ENCODE measurements at regions not wholly inside any gene's neighbourhood (a gene's known extent, or its start where the extent isn't known, plus 50 kb on each side); places are given as distances from the start of the nearest gene placed in this dataset.

- H4K20me1 ChIP-seq (ENCODE audit: insufficient read depth, poor library complexity, severe bottlenecking), result no peaks in the 10 kb centered on the region
- no peak overlapping the region for H3K4me3 ChIP-seq
- no peaks in the 10 kb centered on the region for H3K27me3 ChIP-seq
- no peak overlapping the region for H3K27ac ChIP-seq
- TF ChIP-seq CTCF (IDR thresholded peaks at IDR 0.05; ENCODE audit: poor library complexity) (no peak), EZH2 (IDR thresholded peaks at IDR 0.05; ENCODE audit: borderline replicate concordance) (no peak)
- no peaks in the 10 kb centered on the region for H3K36me3 ChIP-seq (replicated peaks; ENCODE audit: insufficient read depth, low read depth)
- 86% methylated on average over 1 of the region's 1 CpG for WGBS (ENCODE audit: low lambda C conversion rate, missing lambda C conversion rate)
- no peak for DNase-seq (ENCODE audit: low spot score)
- H3K9me3 ChIP-seq (ENCODE audit: low read depth), result no peaks in the 10 kb centered on the region
- no peaks in the 10 kb centered on the region for H3K9me2 ChIP-seq (replicated peaks; ENCODE audit: insufficient read depth)
- no peak overlapping the region for H2AFZ ChIP-seq
- H3K4me1 ChIP-seq (ENCODE audit: insufficient read depth), result peaks cover 7% of the 10 kb centered on the region
- no peak overlapping the region for H3K4me2 ChIP-seq
- no peaks in the 10 kb centered on the region for H3K79me2 ChIP-seq
Observed at GRCh38 chr2:67844024-67844540, 218.7 kb downstream of the C1D start.

GRCh38 chr2:67845621-67846369, 217.0 kb downstream of the C1D start:
- Histone ChIP-seq H3K4me3 (no peak overlapping the region), H3K4me2 (peak overlapping the region; percentile 61), H3K36me3 (replicated peaks; ENCODE audit: insufficient read depth, low read depth) (no peaks in the 10 kb centered on the region)

GRCh38 chr2:67846370-67847070, 216.3 kb downstream of the C1D start:
- Histone ChIP-seq H3K9me3 (ENCODE audit: low read depth) (no peaks in the 10 kb centered on the region), H3K4me1 (ENCODE audit: insufficient read depth) (peaks cover 7% of the 10 kb centered on the region), H4K20me1 (ENCODE audit: insufficient read depth, poor library complexity, severe bottlenecking) (no peaks in the 10 kb centered on the region), H3K36me3 (replicated peaks; ENCODE audit: insufficient read depth, low read depth) (no peaks in the 10 kb centered on the region), H3K27me3 (no peaks in the 10 kb centered on the region), H3K4me2 (peak overlapping the region; percentile 61), H3K9me2 (replicated peaks; ENCODE audit: insufficient read depth) (no peaks in the 10 kb centered on the region), H3K79me2 (no peaks in the 10 kb centered on the region), H3K4me3 (no peak overlapping the region), H2AFZ (no peak overlapping the region), H3K27ac (peak overlapping the region; percentile 15)
- 14% methylated on average over 16 of the region's 16 CpGs for WGBS (ENCODE audit: low lambda C conversion rate, missing lambda C conversion rate)
- TF ChIP-seq EZH2 (IDR thresholded peaks at IDR 0.05; ENCODE audit: borderline replicate concordance) (no peak), CTCF (IDR thresholded peaks at IDR 0.05; ENCODE audit: poor library complexity) (peak; percentile 84)
- peak; percentile 94 for DNase-seq (ENCODE audit: low spot score)

More at GRCh38 chr2:67845621-67846369, 217.0 kb downstream of the C1D start:
- Histone ChIP-seq H3K27ac (peak overlapping the region; percentile 15), H3K27me3 (no peaks in the 10 kb centered on the region), H3K79me2 (no peaks in the 10 kb centered on the region), H3K9me3 (ENCODE audit: low read depth) (no peaks in the 10 kb centered on the region), H3K9me2 (replicated peaks; ENCODE audit: insufficient read depth) (no peaks in the 10 kb centered on the region), H4K20me1 (ENCODE audit: insufficient read depth, poor library complexity, severe bottlenecking) (no peaks in the 10 kb centered on the region), H3K4me1 (ENCODE audit: insufficient read depth) (peaks cover 7% of the 10 kb centered on the region), H2AFZ (no peak overlapping the region)
- DNase-seq (ENCODE audit: low spot score), result peak; percentile 9
- 53% methylated on average over 8 of the region's 8 CpGs for WGBS (ENCODE audit: low lambda C conversion rate, missing lambda C conversion rate)
- TF ChIP-seq CTCF (IDR thresholded peaks at IDR 0.05; ENCODE audit: poor library complexity) (no peak), EZH2 (IDR thresholded peaks at IDR 0.05; ENCODE audit: borderline replicate concordance) (no peak), EZH2phosphoT487 (IDR thresholded peaks at IDR 0.05; ENCODE audit: low read depth, severe bottlenecking, unreplicated experiment) (no peak)

All from hepatocyte (in vitro differentiated cells).